ENCODE measurements at regions not wholly inside any gene's neighbourhood (a gene's known extent, or its start where the extent isn't known, plus 50 kb on each side); places are given as distances from the start of the nearest gene placed in this dataset.

DNA sequence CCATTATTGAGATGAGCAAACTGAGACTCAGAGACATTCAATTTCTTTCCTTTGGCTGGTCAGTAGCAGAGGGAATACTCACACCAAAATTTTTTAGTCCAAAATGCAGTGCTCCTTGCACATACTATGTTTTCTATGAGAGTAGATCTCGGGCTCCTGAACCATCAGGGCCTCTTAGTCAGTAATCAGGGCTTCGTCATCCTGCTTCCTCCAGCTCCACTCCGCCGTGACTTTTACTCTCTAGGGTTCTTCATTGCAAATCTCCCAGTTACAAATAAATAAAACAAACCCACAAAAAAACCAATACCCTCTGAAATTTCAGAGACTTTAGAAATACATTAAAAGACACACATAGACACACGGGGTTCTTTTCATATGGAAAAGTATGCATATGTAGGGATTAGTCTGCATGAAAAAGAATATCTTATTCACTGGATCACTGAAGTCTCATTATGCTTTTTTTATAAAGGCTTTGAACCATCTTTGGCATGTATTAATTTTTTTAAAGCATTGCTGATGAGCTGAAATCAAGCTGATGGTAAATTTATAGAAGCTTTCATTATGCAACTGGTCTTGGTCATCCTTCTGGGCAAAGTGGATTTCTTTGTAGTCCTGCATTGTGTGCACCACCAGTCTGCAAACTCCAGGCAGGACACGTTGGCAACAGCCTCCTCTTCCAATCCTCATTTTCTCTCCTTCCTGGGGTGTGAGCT lies 235.0 kb downstream of the ICOS start:
- ChIA-PET CTCF (interaction anchor here (1.0 kb wide), 1 partner anchor 26 kb away, joined by 7 read pairs; no protein-coding TSS in a partner anchor), POLR2A (no interaction called here)

DNA sequence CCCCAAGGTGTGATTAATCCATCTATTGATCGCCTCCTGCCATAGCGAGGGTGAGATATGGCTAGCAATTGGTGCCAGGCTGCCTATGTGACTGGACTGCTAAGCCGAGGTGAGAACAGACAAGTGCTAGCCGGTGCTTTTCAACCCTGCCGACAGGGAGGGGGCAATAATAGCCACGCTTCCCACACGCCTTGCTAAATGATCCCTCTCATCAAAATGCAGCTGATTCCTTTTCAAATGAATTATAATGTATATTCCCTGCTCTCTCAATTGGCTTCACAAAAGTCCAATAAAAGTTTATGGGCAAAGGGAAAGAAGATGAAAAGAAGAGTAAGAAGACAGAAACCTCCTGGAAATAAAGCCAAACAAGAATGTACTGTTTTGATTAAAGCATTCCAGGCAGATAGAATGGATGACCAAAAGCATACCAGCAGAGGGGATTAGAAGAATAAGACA lies 235.6 kb downstream of the ICOS start:
- no peaks in the 10 kb centered on the region for H3K36me3 ChIP-seq (ENCODE audit: control insufficient read depth in 2 of 2, insufficient read depth in 1 of 2, low read length in 2 of 2)
- no peaks in the 10 kb centered on the region for H3K9me3 ChIP-seq (ENCODE audit: control insufficient read depth, insufficient read depth, low read depth, low read length)
- no peak overlapping the region for H3K27ac ChIP-seq (ENCODE audit: extremely low read depth, low read depth, low read length)
- H3K4me3 ChIP-seq (ENCODE audit: low read depth, low read length), result no peak overlapping the region
- ChIA-PET POLR2A (no interaction called here), CTCF (interaction anchor here (0.8 to 1.0 kb wide), 2 partner anchors 27 kb away, joined by 3 to 7 read pairs; no protein-coding TSS in a partner anchor)
- H3K4me1 ChIP-seq (ENCODE audit: control insufficient read depth, insufficient read depth, low read length), result no peaks in the 10 kb centered on the region
- TF ChIP-seq ZNF211 (tag by site-specific recombination; IDR thresholded peaks at IDR 0.05; ENCODE audit: low read depth), result no peak
- no peak for TF ChIP-seq ZNF169 (tag by site-specific recombination; IDR thresholded peaks at IDR 0.05)
- TF ChIP-seq ZNF830 (tag by site-specific recombination; IDR thresholded peaks at IDR 0.05; ENCODE audit: low read depth), result no peak
- no peak for TF ChIP-seq ZXDB (tag by site-specific recombination; IDR thresholded peaks at IDR 0.05)
- TF ChIP-seq ZFP3 (tag by site-specific recombination; IDR thresholded peaks at IDR 0.05; ENCODE audit: low read depth), result no peak
- no peak for TF ChIP-seq KLF1 (tag by site-specific recombination; IDR thresholded peaks at IDR 0.05)
- TF ChIP-seq YY2 (tag by site-specific recombination; IDR thresholded peaks at IDR 0.05), result no peak
- TF ChIP-seq TSHZ1 (tag by site-specific recombination; IDR thresholded peaks at IDR 0.05; ENCODE audit: borderline replicate concordance), result no peak
- TF ChIP-seq ZNF354C (tag by site-specific recombination; IDR thresholded peaks at IDR 0.05; ENCODE audit: borderline replicate concordance, low read depth), result no peak
- no peak for TF ChIP-seq ZNF426 (tag by site-specific recombination; IDR thresholded peaks at IDR 0.05)
- TF ChIP-seq IKZF3 (tag by site-specific recombination; IDR thresholded peaks at IDR 0.05), result no peak
- TF ChIP-seq ZNF518A (tag by site-specific recombination; conservative IDR thresholded peaks at IDR 0.05; ENCODE audit: low read depth), result no peak

More for the DNA sequence above, 235.0 kb downstream of the ICOS start:
- H3K4me3 ChIP-seq (ENCODE audit: low read depth, low read length), result no peak overlapping the region
- H3K36me3 ChIP-seq (ENCODE audit: control insufficient read depth in 2 of 2, insufficient read depth in 1 of 2, low read length in 2 of 2), result no peaks in the 10 kb centered on the region
- no peak for TF ChIP-seq ZNF398 (tag by site-specific recombination; IDR thresholded peaks at IDR 0.05)
- no peak for TF ChIP-seq ZNF530 (tag by site-specific recombination; IDR thresholded peaks at IDR 0.05; ENCODE audit: low read depth)
- TF ChIP-seq ZNF202 (tag by site-specific recombination; IDR thresholded peaks at IDR 0.05; ENCODE audit: borderline replicate concordance), result no peak
- TF ChIP-seq ZNF670 (tag by site-specific recombination; IDR thresholded peaks at IDR 0.05; ENCODE audit: low read depth), result no peak
- no peak for TF ChIP-seq SCRT1 (tag by site-specific recombination; IDR thresholded peaks at IDR 0.05; ENCODE audit: borderline replicate concordance)
- no peak for TF ChIP-seq ZNF221 (tag by site-specific recombination; IDR thresholded peaks at IDR 0.05; ENCODE audit: borderline replicate concordance)
- TF ChIP-seq ZNF280C (tag by site-specific recombination; IDR thresholded peaks at IDR 0.05), result no peak
- no peak for TF ChIP-seq ZBTB21 (tag by site-specific recombination; IDR thresholded peaks at IDR 0.05)
- TF ChIP-seq ZEB2 (tag by site-specific recombination; IDR thresholded peaks at IDR 0.05), result no peak
- H3K9me3 ChIP-seq (ENCODE audit: control insufficient read depth, insufficient read depth, low read depth, low read length), result no peaks in the 10 kb centered on the region
- no peaks in the 10 kb centered on the region for H3K4me1 ChIP-seq (ENCODE audit: control insufficient read depth, insufficient read depth, low read length)
- no peak overlapping the region for H3K27ac ChIP-seq (ENCODE audit: extremely low read depth, low read depth, low read length)

All from HEK293 (cell line).